ENCODE measurements at regions not wholly inside any gene's neighbourhood (a gene's known extent, or its start where the extent isn't known, plus 50 kb on each side); places are given as distances from the start of the nearest gene placed in this dataset.

- Histone ChIP-seq H3K4me1 (replicated peaks) (no peaks in the 10 kb centered on the region), H3K27me3 (replicated peaks; ENCODE audit: insufficient read depth) (no peaks in the 10 kb centered on the region), H3K4me3 (no peak overlapping the region), H3K9me3 (no peaks in the 10 kb centered on the region), H3K36me3 (no peaks in the 10 kb centered on the region), H3K27ac (no peak overlapping the region)
- intact Hi-C loops (cut with DNase I), result no loop called here
- WGBS, result 81% methylated on average over 11 of the region's 11 CpGs
- TF ChIP-seq POLR2AphosphoS5 (IDR thresholded peaks at IDR 0.05) (no peak), POLR2A (IDR thresholded peaks at IDR 0.05) (no peak), CTCF (IDR thresholded peaks at IDR 0.05) (no peak)
- DNase-seq (ENCODE audit: low spot score), result no peak
Observed at GRCh38 chr12:5210179-5210922, 166.7 kb downstream of the KCNA5 start.

DNA sequence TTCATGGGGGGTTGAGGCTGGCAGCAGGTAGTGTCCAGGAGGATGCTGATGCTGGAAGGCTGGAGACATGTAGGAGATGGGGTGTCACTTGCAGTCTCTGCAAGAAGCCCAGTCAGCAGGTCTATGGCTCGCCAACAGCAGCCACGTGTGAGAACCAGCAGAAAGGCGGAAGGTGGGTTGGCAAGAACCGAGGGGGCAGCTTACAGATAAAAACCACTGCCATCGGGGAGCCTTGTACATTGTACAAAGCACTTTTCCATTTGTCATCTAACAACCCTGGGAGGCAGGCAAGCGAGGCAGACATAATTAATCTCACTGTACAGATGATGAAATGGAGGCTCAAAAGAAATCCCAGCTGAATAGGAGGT is 167.2 kb downstream of the KCNA5 start:
- H3K4me1 ChIP-seq (replicated peaks), result no peaks in the 10 kb centered on the region
- TF ChIP-seq CTCF (IDR thresholded peaks at IDR 0.05) (no peak), POLR2AphosphoS5 (IDR thresholded peaks at IDR 0.05) (no peak), POLR2A (IDR thresholded peaks at IDR 0.05) (no peak)
- no peaks in the 10 kb centered on the region for H3K9me3 ChIP-seq
- H3K27ac ChIP-seq, result no peak overlapping the region
- no peak for DNase-seq (ENCODE audit: low spot score)
- intact Hi-C loops (cut with DNase I), result no loop called here
- 94% methylated on average over 6 of the region's 6 CpGs for WGBS
- no peaks in the 10 kb centered on the region for H3K36me3 ChIP-seq
- no peak overlapping the region for H3K4me3 ChIP-seq
- no peaks in the 10 kb centered on the region for H3K27me3 ChIP-seq (replicated peaks; ENCODE audit: insufficient read depth)

DNA sequence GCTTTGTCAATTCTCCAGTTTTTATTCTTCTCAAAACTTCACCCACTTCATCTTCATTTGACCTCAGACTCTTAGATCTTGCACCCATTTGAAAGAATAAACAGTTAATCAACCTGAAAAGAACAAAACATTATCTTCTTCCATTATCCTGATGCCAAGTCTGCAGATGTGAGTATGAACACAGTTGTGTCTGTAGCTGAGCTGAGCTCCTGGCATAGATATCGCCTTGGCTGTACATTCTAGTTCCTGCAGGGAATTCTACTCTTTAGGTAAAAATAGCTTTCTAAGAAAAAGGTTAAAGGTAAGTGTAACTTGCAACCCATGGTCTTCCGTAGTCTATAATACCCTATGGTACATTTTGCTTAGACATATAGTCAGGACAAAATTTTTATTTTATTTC is 169.7 kb downstream of the KCNA5 start:
- H3K9me3 ChIP-seq, result no peaks in the 10 kb centered on the region
- WGBS, result 71% methylated on average over 2 of the region's 2 CpGs
- H3K4me3 ChIP-seq, result no peak overlapping the region
- H3K27ac ChIP-seq, result no peak overlapping the region
- intact Hi-C loops (cut with DNase I), result no loop called here
- no peaks in the 10 kb centered on the region for H3K27me3 ChIP-seq (replicated peaks; ENCODE audit: insufficient read depth)
- no peak for DNase-seq (ENCODE audit: low spot score)
- TF ChIP-seq POLR2A (IDR thresholded peaks at IDR 0.05) (no peak), CTCF (IDR thresholded peaks at IDR 0.05) (no peak), POLR2AphosphoS5 (IDR thresholded peaks at IDR 0.05) (no peak)
- no peaks in the 10 kb centered on the region for H3K4me1 ChIP-seq (replicated peaks)
- no peaks in the 10 kb centered on the region for H3K36me3 ChIP-seq

DNA sequence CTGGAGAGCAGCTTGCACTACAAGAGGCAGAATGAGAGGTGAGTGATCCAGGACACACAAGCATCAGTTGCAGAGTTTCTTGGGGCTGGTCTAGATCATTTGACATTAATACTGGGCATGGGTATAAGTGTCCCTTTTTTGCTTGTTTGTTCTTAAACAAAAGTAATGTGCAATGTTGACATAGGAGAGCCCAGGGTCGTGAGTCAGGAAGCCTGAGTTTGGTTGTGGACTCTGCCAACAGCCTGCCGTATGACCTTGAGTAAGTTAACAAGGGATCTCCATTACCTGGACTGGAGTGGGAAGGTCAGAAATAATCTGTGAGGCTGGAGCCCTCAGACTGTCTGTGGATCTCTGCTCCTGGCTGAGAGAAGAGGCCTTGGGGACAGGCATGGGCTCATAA is 170.3 kb downstream of the KCNA5 start:
- 66% methylated on average over 2 of the region's 2 CpGs for WGBS
- intact Hi-C loops (cut with DNase I), result no loop called here
- Histone ChIP-seq H3K36me3 (no peaks in the 10 kb centered on the region), H3K4me1 (replicated peaks) (no peaks in the 10 kb centered on the region), H3K4me3 (no peak overlapping the region), H3K9me3 (no peaks in the 10 kb centered on the region), H3K27ac (no peak overlapping the region), H3K27me3 (replicated peaks; ENCODE audit: insufficient read depth) (no peaks in the 10 kb centered on the region)
- DNase-seq (ENCODE audit: low spot score), result no peak
- TF ChIP-seq POLR2AphosphoS5 (IDR thresholded peaks at IDR 0.05) (no peak), CTCF (IDR thresholded peaks at IDR 0.05) (no peak), POLR2A (IDR thresholded peaks at IDR 0.05) (no peak)

GRCh38 chr12:5217936-5218335 is 174.3 kb downstream of the KCNA5 start:
- Histone ChIP-seq H3K27ac (no peak overlapping the region), H3K27me3 (replicated peaks; ENCODE audit: insufficient read depth) (no peaks in the 10 kb centered on the region), H3K9me3 (no peaks in the 10 kb centered on the region), H3K4me3 (no peak overlapping the region), H3K36me3 (no peaks in the 10 kb centered on the region), H3K4me1 (replicated peaks) (no peaks in the 10 kb centered on the region)
- intact Hi-C loops (cut with DNase I), result no loop called here
- 90% methylated on average over 6 of the region's 6 CpGs for WGBS
- no peak for DNase-seq (ENCODE audit: low spot score)
- TF ChIP-seq POLR2AphosphoS5 (IDR thresholded peaks at IDR 0.05) (no peak), POLR2A (IDR thresholded peaks at IDR 0.05) (no peak), CTCF (IDR thresholded peaks at IDR 0.05) (no peak)
